SK-N-SH (cell line): ENCODE measurements at regions not wholly inside any gene's neighbourhood (a gene's known extent, or its start where the extent isn't known, plus 50 kb on each side); places are given as distances from the start of the nearest gene placed in this dataset.

Source experiments
- CTCF ChIA-PET: fragments of 300-600, 350-600 bp; formaldehyde crosslinking; extraction: SDS; loops from one replicate; lab custom pipeline; 2021; lab: Yijun Ruan, JAX
- POLR2A ChIA-PET: fragments of 350-600 bp; sonication (Branson Sonifier 250); formaldehyde crosslinking; extraction: SDS; loops from one replicate; lab custom pipeline; 2020; ENCODE audit warnings: antibody characterized with exemption, inconsistent platforms; lab: Yijun Ruan, JAX
- DNase-seq: peaks from one replicate; pipeline ENCODE4 v3.0.0; 2012
- H2AFZ ChIP-seq: fragments of 200-600 bp; sonication (generic); 2 replicates; pipeline ENCODE4 v1.8.1; 2016; ENCODE audit warnings: antibody characterized with exemption, mild to moderate bottlenecking, low read depth
- H3F3A ChIP-seq: fragments of 200-600 bp; sonication (generic); replicated peaks from 2 replicates; pipeline ENCODE3; 2016; ENCODE audit warnings: antibody characterized with exemption, mild to moderate bottlenecking; ENCODE audit not compliant: insufficient read depth
- H3K27ac ChIP-seq, 2 experiments: fragments of 200-500 bp in 1 of 2; fragments of 200-600 bp in 1 of 2; sonication (Bioruptor generic) in 1 of 2; sonication (generic), shearing (Covaris generic) in 1 of 2; 2 replicates each; pipeline versions ENCODE4 v1.5.1 to v1.6.1; 2014 to 2016; ENCODE audit warnings: low read depth in 2 of 2, inconsistent platforms in 1 of 2, low read length in 1 of 2, mild to moderate bottlenecking in 1 of 2, mixed read lengths in 1 of 2
- H3K27me3 ChIP-seq: fragments of 200-600 bp; sonication (generic), shearing (Covaris generic); 2 replicates; pipeline ENCODE4 v1.6.1; 2016; ENCODE audit warnings: mixed run types; ENCODE audit not compliant: insufficient read depth
- H3K36me3 ChIP-seq, 2 experiments: fragments of 200-500 bp in 1 of 2; fragments of 200-600 bp in 1 of 2; sonication (Bioruptor generic) in 1 of 2; sonication (generic) in 1 of 2; replicated peaks in 1 of 2; 2 replicates each; pipeline versions ENCODE3 to v1.5.1; 2014 to 2016; ENCODE audit warnings: low read length in 1 of 2, mild to moderate bottlenecking in 1 of 2; ENCODE audit not compliant: insufficient read depth in 2 of 2, control insufficient read depth in 1 of 2
- H3K4me1 ChIP-seq, 2 experiments: fragments of 200-500 bp in 1 of 2; fragments of 200-600 bp in 1 of 2; sonication (Bioruptor generic) in 1 of 2; sonication (generic), shearing (Covaris generic) in 1 of 2; 2 replicates each; pipeline versions ENCODE4 v1.5.1 to v1.6.1; 2014 to 2016; ENCODE audit warnings: low read depth in 1 of 2, low read length in 1 of 2, mixed run types in 1 of 2; ENCODE audit not compliant: insufficient read depth in 2 of 2, control insufficient read depth in 1 of 2
- H3K4me2 ChIP-seq: fragments of 200-600 bp; sonication (generic), shearing (Covaris generic); 2 replicates; pipeline ENCODE4 v1.6.1; 2017; ENCODE audit warnings: mixed run types
- H3K4me3 ChIP-seq, 2 experiments: fragments of 200-500 bp in 1 of 2; fragments of 200-600 bp in 1 of 2; sonication (Bioruptor generic) in 1 of 2; sonication (generic), shearing (Covaris generic) in 1 of 2; 2 replicates each; pipeline versions ENCODE4 v1.5.1 to v1.8.1; 2014 to 2016; ENCODE audit warnings: low read depth in 2 of 2, inconsistent platforms in 1 of 2, low read length in 1 of 2, mild to moderate bottlenecking in 1 of 2, mixed read lengths in 1 of 2, moderate library complexity in 1 of 2
- H3K79me2 ChIP-seq: fragments of 200-600 bp; sonication (generic); 2 replicates; pipeline ENCODE4 v1.8.1; 2017; ENCODE audit warnings: mild to moderate bottlenecking; ENCODE audit not compliant: insufficient read depth
- H3K9ac ChIP-seq: fragments of 200-600 bp; sonication (generic); 2 replicates; pipeline ENCODE4 v1.6.1; 2017; ENCODE audit warnings: mixed run types
- H3K9me2 ChIP-seq: fragments of 200-600 bp; sonication (generic); 2 replicates; pipeline ENCODE4 v1.6.1; 2017; ENCODE audit warnings: mixed run types
- H3K9me3 ChIP-seq: fragments of 200-600 bp; sonication (generic); 2 replicates; pipeline ENCODE4 v1.6.1; 2017; ENCODE audit warnings: mixed run types, mild to moderate bottlenecking, moderate library complexity
- H4K20me1 ChIP-seq: fragments of 200-600 bp; sonication (generic); 2 replicates; pipeline ENCODE4 v1.6.1; 2017; ENCODE audit warnings: mild to moderate bottlenecking, mixed run types; ENCODE audit not compliant: insufficient read depth
- ELF1 ChIP-seq: IDR thresholded peaks from 2 replicates; pipeline ENCODE4 v1.4.0; 2012
- MAX ChIP-seq: IDR thresholded peaks from 2 replicates; pipeline ENCODE4 v1.4.0; 2012; ENCODE audit warnings: low read depth
- NFIC ChIP-seq: IDR thresholded peaks from 2 replicates; pipeline ENCODE4 v1.4.0; 2012; ENCODE audit warnings: borderline replicate concordance
- NRF1 ChIP-seq: IDR thresholded peaks from 2 replicates; pipeline ENCODE4 v1.6.1; 2012; ENCODE audit warnings: low read depth, mild to moderate bottlenecking, low read length
- RAD21 ChIP-seq: IDR thresholded peaks from 2 replicates; pipeline ENCODE4 v1.6.1; 2012; ENCODE audit warnings: mild to moderate bottlenecking, low read length
- REST ChIP-seq: IDR thresholded peaks from 2 replicates; pipeline ENCODE4 v1.6.1; 2012; ENCODE audit warnings: mild to moderate bottlenecking, low read depth, low read length, moderate library complexity
- SIN3A ChIP-seq: IDR thresholded peaks from 2 replicates; pipeline ENCODE4 v1.6.1; 2012; ENCODE audit warnings: low read depth, mild to moderate bottlenecking, low read length, moderate library complexity, borderline replicate concordance
- SMC3 ChIP-seq: IDR thresholded peaks from 2 replicates; pipeline ENCODE4 v1.6.1; 2012; ENCODE audit warnings: low read depth, low read length, improper control_type of control experiment
- TAF1 ChIP-seq: IDR thresholded peaks from 2 replicates; pipeline ENCODE4 v1.6.1; 2012; ENCODE audit warnings: low read depth, mild to moderate bottlenecking, low read length, moderate library complexity, borderline replicate concordance
- YY1 ChIP-seq: IDR thresholded peaks from 2 replicates; pipeline ENCODE4 v1.4.0; 2012; ENCODE audit warnings: low read depth, mild to moderate bottlenecking
- ZBTB33 ChIP-seq: IDR thresholded peaks from 2 replicates; pipeline ENCODE4 v1.4.0; 2012; ENCODE audit warnings: low read depth, borderline replicate concordance
- WGBS: methylation state at CpG from one replicate; pipeline ENCODE4 v1.1.6; 2017; ENCODE audit warnings: low lambda C conversion rate; 5-methylcytosine and 5-hydroxymethylcytosine counted together
- TF ChIP-seq, protein P1 (sequence below): IDR thresholded peaks from 2 replicates; pipeline ENCODE4 v1.4.0; 2012; ENCODE audit warnings: low read depth, borderline replicate concordance

DNA sequence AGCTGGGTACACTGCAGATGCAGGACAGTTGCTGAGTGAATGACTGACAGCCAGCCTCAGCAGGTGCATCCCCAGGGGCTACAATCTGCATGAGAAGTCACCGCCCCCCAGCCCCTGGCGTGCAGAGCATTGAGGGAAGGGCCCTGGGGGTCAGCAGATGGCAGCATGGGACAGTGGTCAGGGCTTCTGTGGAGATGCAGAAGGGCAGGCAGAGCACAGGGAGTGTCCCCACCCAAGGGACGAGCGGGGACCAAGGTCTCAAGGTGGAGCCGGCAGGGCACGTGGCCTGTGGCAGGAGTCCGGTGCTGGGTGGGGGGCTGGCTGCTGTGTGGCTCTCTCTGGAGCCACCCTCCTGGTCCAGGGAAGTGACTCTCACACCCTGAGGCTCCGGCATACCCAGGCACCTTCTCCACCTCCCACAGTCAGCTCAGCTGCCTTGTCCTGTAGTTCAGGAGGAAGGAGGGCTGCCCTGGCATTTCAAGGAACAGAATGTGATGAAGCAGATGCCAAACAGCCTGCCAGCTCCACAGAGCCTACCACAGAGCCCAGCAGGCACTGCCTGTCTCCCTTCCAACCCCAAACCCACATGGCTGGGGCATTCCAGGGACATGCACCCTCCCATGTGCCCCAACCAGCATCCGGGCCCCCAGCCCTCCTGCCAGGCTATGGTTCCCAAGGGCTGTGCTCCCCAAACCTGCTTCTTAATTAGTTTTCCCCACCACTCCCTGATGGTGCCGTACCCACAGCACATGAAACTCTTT lies 114.5 kb downstream of the TMEM130 start:
- H3K4me1 ChIP-seq = peaks cover 0 to 7% of the 10 kb centered on the region in 2 experiments; a peak in 1 of 4 replicates
- ChIA-PET POLR2A (no interaction called here), CTCF (interaction anchor here (1.0 to 18.3 kb wide), 4 partner anchors 9 to 334 kb away, joined by 3 to 249 read pairs (median 20); no protein-coding TSS in a partner anchor)
- H3K4me3 ChIP-seq = no peak overlapping the region
- TF ChIP-seq MAX (no peak), RAD21 (peak; percentile 63), SMC3 (peak; percentile 31; the same call in 1 of the 2 replicates), NRF1 (no peak), NFIC (no peak), YY1 (no peak), ELF1 (no peak), SIN3A (no peak), TAF1 (no peak), REST (no peak), ZBTB33 (no peak)
- TF ChIP-seq, protein P1, sequence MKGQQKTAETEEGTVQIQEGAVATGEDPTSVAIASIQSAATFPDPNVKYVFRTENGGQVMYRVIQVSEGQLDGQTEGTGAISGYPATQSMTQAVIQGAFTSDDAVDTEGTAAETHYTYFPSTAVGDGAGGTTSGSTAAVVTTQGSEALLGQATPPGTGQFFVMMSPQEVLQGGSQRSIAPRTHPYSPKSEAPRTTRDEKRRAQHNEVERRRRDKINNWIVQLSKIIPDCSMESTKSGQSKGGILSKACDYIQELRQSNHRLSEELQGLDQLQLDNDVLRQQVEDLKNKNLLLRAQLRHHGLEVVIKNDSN = no peak
- H3K9ac ChIP-seq = no peak overlapping the region
- peak; percentile 70 for DNase-seq
- no peaks in the 10 kb centered on the region for H3F3A ChIP-seq
- no peak overlapping the region for H3K27ac ChIP-seq
- H2AFZ ChIP-seq = no peak overlapping the region
- no peaks in the 10 kb centered on the region for H3K79me2 ChIP-seq
- no peaks in the 10 kb centered on the region for H3K36me3 ChIP-seq
- H3K9me3 ChIP-seq = no peaks in the 10 kb centered on the region
- H3K4me2 ChIP-seq = no peak overlapping the region
- H3K9me2 ChIP-seq = no peaks in the 10 kb centered on the region
- no peaks in the 10 kb centered on the region for H3K27me3 ChIP-seq
- H4K20me1 ChIP-seq = no peaks in the 10 kb centered on the region
- 67% methylated on average over 9 of the region's 10 CpGs for WGBS
